HG02885 (cell line): ENCODE measurements at regions not wholly inside any gene's neighbourhood (a gene's known extent, or its start where the extent isn't known, plus 50 kb on each side); places are given as distances from the start of the nearest gene placed in this dataset.
"Not testable (repeated sequence)": the region's sequence is repeated elsewhere in the genome, so short reads cannot be mapped to it uniquely, and the experiment has no call there.

Source experiments
- ATAC-seq: cut with Tn5 transposase; IDR thresholded peaks from one replicate; pipeline ENCODE4 v1.9.1; 2021; ENCODE audit warnings: mild to moderate bottlenecking; ENCODE audit not compliant: unreplicated experiment, poor library complexity

- no peak for ATAC-seq
These were observed 623.0 kb downstream of the SLCO4C1 start for GRCh38 chr5:101673120-101673519.

GRCh38 chr5:101664071-101664791 is 631.9 kb downstream of the SLCO4C1 start:
- no peak for ATAC-seq

GRCh38 chr5:101663543-101663942 is 632.5 kb downstream of the SLCO4C1 start:
- ATAC-seq: no peak

DNA sequence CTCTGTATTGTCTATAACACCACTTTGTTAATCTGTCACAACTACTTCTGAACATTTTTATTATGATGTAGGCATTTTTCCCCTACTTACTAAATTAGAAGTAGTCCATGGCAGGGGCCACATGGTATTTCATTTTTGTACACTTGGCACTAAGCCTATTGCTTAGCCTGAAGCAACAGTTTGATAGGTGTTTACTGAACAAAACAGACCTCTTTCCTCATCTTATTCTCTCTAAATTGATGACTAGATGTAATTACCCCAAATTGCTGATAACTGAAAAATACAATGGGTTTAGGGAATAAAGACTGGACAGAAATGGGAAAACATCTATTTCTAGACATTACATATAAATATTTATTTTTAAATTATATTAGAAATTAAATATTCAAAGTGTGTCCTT is 633.8 kb downstream of the SLCO4C1 start:
- ATAC-seq: no peak

- no peak for ATAC-seq
These were observed 637.7 kb downstream of the SLCO4C1 start for GRCh38 chr5:101658433-101658832.

- no peak for ATAC-seq
These were observed 642.1 kb downstream of the SLCO4C1 start for GRCh38 chr5:101653996-101654395.

DNA sequence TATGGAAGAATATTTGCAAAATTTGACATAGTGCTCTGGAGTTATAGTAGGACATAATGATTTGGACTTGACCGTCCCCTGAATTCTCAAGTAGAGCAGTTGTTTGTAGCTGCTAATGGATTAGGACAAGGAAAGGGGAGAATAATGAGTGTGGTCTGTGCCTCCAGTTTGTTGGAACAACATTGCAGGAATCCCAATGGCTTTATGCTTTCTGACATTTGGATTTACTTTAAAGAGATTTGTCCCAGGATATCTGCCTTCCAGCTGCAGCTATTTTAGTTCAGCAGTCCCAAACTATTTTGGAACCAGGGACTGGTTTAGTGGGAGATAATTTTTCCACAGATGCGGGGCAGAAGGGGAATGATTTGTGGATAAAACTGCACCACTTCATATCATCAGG is 648.2 kb downstream of the SLCO4C1 start:
- ATAC-seq: no peak

GRCh38 chr5:101643794-101644193 is 652.3 kb downstream of the SLCO4C1 start:
- ATAC-seq: no peak

- no peak for ATAC-seq
These were observed 658.5 kb downstream of the SLCO4C1 start for GRCh38 chr5:101637599-101637998.

- not testable (repeated sequence) for ATAC-seq
These were observed 668.3 kb downstream of the SLCO4C1 start for GRCh38 chr5:101627770-101628169.

DNA sequence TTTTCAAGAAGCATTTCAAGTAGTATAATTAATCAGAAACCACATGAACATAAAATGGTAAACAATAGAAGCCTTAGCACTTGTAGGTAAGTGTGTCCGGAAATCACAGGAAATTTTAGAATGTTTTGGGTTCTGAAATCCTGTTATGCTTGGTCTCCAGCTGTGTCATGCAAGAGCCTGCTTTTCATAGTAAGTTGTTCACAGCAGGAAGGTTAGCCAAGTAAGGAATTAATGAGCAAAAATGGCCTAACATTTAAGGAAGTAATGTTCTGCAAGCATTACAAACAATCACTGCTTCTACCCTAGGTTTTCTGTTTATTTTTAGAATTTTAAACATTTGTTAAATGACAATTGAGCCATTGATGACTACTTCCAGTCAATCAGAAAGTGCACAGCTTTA is 669.5 kb downstream of the SLCO4C1 start:
- ATAC-seq: no peak

- ATAC-seq: no peak
These were observed 685.0 kb downstream of the SLCO4C1 start for GRCh38 chr5:101611039-101611438.

GRCh38 chr5:101608322-101608721 is 687.8 kb downstream of the SLCO4C1 start:
- no peak for ATAC-seq

DNA sequence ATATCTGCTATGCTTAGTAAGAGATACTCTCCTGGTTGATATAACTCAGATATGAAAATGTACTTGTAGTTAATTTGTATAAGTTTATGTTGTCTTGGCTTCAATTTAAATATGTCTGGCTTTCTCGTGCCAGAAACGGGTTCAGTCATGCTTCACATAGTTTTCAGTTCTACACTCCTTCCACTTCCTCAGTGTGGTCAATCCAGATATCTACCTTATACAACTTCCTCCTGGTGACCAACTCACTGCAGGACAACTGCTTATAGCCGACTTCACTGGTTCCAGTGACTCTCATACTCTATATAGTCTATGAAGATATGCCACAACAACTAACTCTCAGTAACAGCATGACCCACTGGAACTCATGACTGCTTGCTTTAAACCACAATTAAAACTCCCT is 690.4 kb downstream of the SLCO4C1 start:
- peak; percentile 75 for ATAC-seq

DNA sequence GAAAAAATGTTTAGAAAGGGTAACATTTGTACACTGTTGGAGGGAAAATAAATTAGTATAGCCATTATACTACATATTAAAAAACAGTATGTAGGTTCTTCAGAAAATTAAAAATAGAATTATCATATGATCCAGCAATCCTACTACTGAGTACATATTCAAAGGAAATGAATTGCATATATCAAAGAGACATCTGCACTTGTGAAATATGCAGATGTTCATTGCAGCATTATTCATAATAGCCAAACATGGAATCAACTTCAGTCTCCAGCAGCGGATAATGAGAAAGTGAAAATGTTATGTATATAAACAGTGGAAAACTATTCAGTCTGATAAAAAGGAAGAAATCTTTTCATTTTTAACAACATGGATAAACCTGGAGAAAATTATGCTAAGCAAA is 695.5 kb downstream of the SLCO4C1 start:
- no peak for ATAC-seq

DNA sequence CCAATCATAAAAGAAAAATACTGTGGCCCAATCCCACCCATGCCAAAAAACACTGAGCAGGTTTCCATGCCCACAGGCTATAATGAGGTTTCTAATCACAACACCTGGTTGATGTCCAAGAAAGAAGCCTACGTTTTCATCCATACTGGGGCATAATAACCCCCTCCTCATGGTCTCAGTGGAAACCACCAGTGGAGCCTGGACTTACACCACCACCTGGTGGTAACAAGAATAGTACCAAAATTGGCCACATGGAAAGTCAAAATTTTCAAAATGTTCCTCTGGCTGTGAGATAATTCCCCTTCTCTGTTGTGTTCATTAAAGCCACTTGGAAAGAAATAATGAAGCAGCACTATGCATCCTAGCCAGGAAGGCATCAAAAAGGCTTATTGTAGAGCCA is 687.3 kb upstream of the ST8SIA4 start:
- ATAC-seq: no peak

DNA sequence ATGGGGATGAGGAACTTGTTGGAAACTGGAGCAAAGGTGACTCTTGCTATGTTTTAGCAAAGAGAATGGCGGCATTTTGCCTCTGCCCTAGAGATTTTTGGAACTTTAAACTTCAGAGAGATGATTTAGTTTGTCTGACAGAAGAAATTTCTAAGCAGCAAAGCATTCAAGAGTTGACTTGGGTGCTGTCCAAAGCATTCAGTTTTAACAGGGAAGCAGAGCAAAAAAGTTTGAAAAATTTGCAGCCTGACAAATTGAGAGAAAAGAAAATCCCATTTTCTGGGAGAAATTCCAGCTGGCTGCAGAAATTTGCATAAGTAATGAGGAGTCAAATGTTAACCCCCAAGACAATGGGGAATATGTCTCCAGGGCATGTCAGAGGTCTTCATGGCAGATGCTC is 682.3 kb upstream of the ST8SIA4 start:
- no peak for ATAC-seq

DNA sequence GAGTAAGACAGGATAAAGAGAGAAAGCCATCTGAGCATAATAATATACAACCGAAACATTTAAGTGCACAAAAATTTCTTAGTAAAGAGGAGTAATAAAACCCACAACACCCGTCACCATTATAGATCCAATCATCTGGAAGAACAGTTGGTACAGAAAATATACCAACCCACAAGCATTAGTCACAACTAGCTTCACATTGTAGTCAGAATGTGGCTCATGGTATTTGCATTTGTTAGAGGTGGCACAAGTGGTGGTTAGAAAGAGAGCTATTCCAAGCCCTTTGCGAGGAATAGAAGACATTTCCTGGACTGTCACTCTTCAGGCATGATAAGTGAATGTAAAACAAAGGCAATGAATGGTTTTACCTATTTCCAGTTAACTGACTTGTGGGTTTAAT is 677.5 kb upstream of the ST8SIA4 start:
- ATAC-seq: no peak

DNA sequence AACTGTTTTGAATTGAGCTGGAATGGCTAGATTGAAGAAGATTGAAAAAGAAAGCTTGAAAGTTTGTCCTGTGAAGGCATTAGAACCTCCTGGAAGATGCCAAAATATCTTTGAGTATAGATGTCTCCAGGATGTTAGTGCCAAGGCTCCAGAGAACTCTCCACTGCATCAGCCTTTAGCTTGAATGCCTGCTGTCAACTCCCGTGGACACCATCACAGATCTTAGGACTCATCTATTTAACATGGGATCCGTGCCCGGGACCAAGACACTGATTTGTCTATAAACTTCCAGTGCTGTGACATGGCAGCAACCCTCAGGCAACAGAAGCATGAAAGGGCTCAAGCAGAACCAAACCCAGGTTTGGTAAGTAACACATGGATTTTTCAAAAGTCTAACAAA is 670.9 kb upstream of the ST8SIA4 start:
- no peak for ATAC-seq

- no peak for ATAC-seq
These were observed 657.9 kb upstream of the ST8SIA4 start for GRCh38 chr5:101561018-101561417.

DNA sequence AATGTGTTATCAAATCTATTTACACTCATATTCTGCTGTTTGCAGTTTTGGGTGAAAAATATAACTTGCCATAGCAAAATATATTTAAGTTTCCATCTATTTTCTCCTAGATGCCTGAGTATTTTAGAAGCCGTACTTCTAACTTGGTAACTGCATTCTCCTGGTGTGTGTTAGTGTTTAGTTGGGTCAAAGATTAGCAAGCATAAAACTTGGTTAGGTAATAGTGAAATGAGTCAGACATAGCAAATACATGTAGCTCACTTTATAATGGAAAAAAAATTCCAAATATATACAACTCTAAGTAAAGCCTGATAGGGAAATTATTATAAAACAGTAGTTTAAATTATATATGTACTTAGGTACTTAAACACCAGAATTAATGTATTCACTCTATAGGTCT is 640.7 kb upstream of the ST8SIA4 start:
- ATAC-seq: no peak

- ATAC-seq: no peak
These were observed 636.2 kb upstream of the ST8SIA4 start for GRCh38 chr5:101539315-101539714.

DNA sequence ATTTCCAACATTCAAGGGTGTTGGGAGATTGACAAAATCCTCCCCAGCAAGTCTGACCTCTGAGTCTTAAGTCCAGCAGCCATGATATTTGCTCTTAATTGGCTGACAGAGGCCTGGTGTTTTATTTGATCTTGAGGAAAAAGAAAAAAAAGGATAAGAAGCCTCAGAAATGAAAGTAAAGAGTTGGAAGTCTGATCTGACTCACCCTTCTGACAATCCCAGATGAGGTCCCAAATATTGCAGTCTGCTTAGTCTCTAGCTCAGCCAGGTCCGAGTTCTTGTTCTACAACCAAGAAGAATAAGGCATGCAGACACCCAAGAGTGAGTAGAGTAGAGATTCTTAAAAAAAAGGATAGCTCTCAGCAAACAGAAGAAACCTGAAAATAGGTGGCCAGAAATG is 632.5 kb upstream of the ST8SIA4 start:
- ATAC-seq: no peak
